Smooth muscle cell (in vitro differentiated cells): ENCODE measurements at regions not wholly inside any gene's neighbourhood (a gene's known extent, or its start where the extent isn't known, plus 50 kb on each side); places are given as distances from the start of the nearest gene placed in this dataset.

Experiments used
- DNase-seq: peaks from one replicate; lab custom pipeline; 2025; ENCODE audit not compliant: unreplicated experiment; lab: John Stamatoyannopoulos, UW
- H2AFZ ChIP-seq: fragments of 200-600 bp; sonication (generic); 2 replicates; pipeline ENCODE4 v1.6.0; 2016; ENCODE audit warnings: antibody characterized with exemption, low read depth, mild to moderate bottlenecking
- H3F3A ChIP-seq: fragments of 200-600 bp; sonication (generic); 2 replicates; pipeline ENCODE4 v1.6.0; 2017; ENCODE audit warnings: antibody characterized with exemption, low read depth
- H3K27ac ChIP-seq: fragments of 200-600 bp; sonication (generic); 2 replicates; pipeline ENCODE4 v1.5.1; 2016; ENCODE audit warnings: low read depth, mild to moderate bottlenecking
- H3K27me3 ChIP-seq: fragments of 200-600 bp; sonication (generic); 2 replicates; pipeline ENCODE4 v1.6.1; 2016; ENCODE audit warnings: low read depth, mild to moderate bottlenecking
- H3K36me3 ChIP-seq: fragments of 200-600 bp; sonication (generic); 2 replicates; pipeline ENCODE4 v1.5.1; 2016; ENCODE audit warnings: low read depth
- H3K4me1 ChIP-seq: fragments of 200-600 bp; sonication (generic); 2 replicates; pipeline ENCODE4 v1.5.1; 2016; ENCODE audit warnings: low read depth
- H3K4me2 ChIP-seq: fragments of 200-600 bp; sonication (generic); 2 replicates; pipeline ENCODE4 v1.6.0; 2016; ENCODE audit warnings: mild to moderate bottlenecking
- H3K4me3 ChIP-seq: fragments of 200-600 bp; sonication (generic); 2 replicates; pipeline ENCODE4 v1.5.1; 2016; ENCODE audit warnings: mild to moderate bottlenecking
- H3K79me2 ChIP-seq: fragments of 200-600 bp; sonication (generic); 2 replicates; pipeline ENCODE4 v1.6.0; 2016; ENCODE audit warnings: low read depth, mild to moderate bottlenecking
- H3K9ac ChIP-seq: fragments of 200-600 bp; sonication (generic); 2 replicates; pipeline ENCODE4 v1.6.0; 2016; ENCODE audit warnings: low read depth
- H3K9me3 ChIP-seq: fragments of 200-600 bp; sonication (generic); replicated peaks from 2 replicates; pipeline ENCODE4 v1.5.1; 2016; ENCODE audit warnings: low read depth
- H4K20me1 ChIP-seq: fragments of 200-600 bp; sonication (generic); 2 replicates; pipeline ENCODE4 v1.6.0; 2016; ENCODE audit warnings: low read depth
- CTCF ChIP-seq: fragments of 200-600 bp; sonication (generic); IDR thresholded peaks from 2 replicates; pipeline ENCODE4 v1.5.1; 2017; ENCODE audit warnings: borderline replicate concordance, mild to moderate bottlenecking, antibody characterized with exemption; ENCODE audit not compliant: insufficient read depth, poor library complexity, severe bottlenecking
- WGBS: methylation state at CpG from one replicate; pipeline ENCODE4 v1.1.7; 2016; ENCODE audit warnings: low lambda C conversion rate; 5-methylcytosine and 5-hydroxymethylcytosine counted together

- no peak overlapping the region for H3K9ac ChIP-seq
- H3K9me3 ChIP-seq: no peaks in the 10 kb centered on the region
- no peaks in the 10 kb centered on the region for H3F3A ChIP-seq
- H2AFZ ChIP-seq: no peak overlapping the region
- H3K36me3 ChIP-seq: no peaks in the 10 kb centered on the region
- no peaks in the 10 kb centered on the region for H4K20me1 ChIP-seq
- H3K79me2 ChIP-seq: no peaks in the 10 kb centered on the region
- DNase-seq: no peak
- WGBS: 76% methylated on average over 15 of the region's 15 CpGs
- TF ChIP-seq CTCF: no peak
- H3K27me3 ChIP-seq: no peaks in the 10 kb centered on the region
- no peaks in the 10 kb centered on the region for H3K4me1 ChIP-seq
- H3K27ac ChIP-seq: no peak overlapping the region
- H3K4me3 ChIP-seq: no peak overlapping the region
- no peak overlapping the region for H3K4me2 ChIP-seq
Measured at GRCh38 chr6:9398071-9398766, 962.9 kb upstream of the SLC35B3 start.

- H3K4me3 ChIP-seq: no peak overlapping the region
- H3K36me3 ChIP-seq: no peaks in the 10 kb centered on the region
- no peaks in the 10 kb centered on the region for H3K27me3 ChIP-seq
- H3K4me2 ChIP-seq: no peak overlapping the region
- H4K20me1 ChIP-seq: no peaks in the 10 kb centered on the region
- H2AFZ ChIP-seq: no peak overlapping the region
- no peak for DNase-seq
- no peaks in the 10 kb centered on the region for H3K4me1 ChIP-seq
- TF ChIP-seq CTCF: no peak
- no peak overlapping the region for H3K27ac ChIP-seq
- no peaks in the 10 kb centered on the region for H3K79me2 ChIP-seq
- WGBS: 85% methylated on average over 2 of the region's 2 CpGs
- no peak overlapping the region for H3K9ac ChIP-seq
- H3F3A ChIP-seq: no peaks in the 10 kb centered on the region
- H3K9me3 ChIP-seq: no peaks in the 10 kb centered on the region
Measured at GRCh38 chr6:9388596-9388995, 953.3 kb upstream of the SLC35B3 start.

GRCh38 chr6:9380568-9380967, 945.2 kb upstream of the SLC35B3 start:
- Histone ChIP-seq H3K27ac (no peak overlapping the region), H3K79me2 (no peaks in the 10 kb centered on the region), H4K20me1 (no peaks in the 10 kb centered on the region), H3F3A (no peaks in the 10 kb centered on the region), H3K9me3 (no peaks in the 10 kb centered on the region), H3K27me3 (no peaks in the 10 kb centered on the region), H3K9ac (no peak overlapping the region), H3K4me3 (no peak overlapping the region), H3K4me2 (no peak overlapping the region), H3K4me1 (no peaks in the 10 kb centered on the region), H3K36me3 (no peaks in the 10 kb centered on the region), H2AFZ (no peak overlapping the region)
- WGBS: 76% methylated on average over 2 of the region's 2 CpGs
- DNase-seq: no peak
- TF ChIP-seq CTCF: no peak

GRCh38 chr6:9373308-9373707, 938.0 kb upstream of the SLC35B3 start:
- no peaks in the 10 kb centered on the region for H3K4me1 ChIP-seq
- no peak for DNase-seq
- no peaks in the 10 kb centered on the region for H3K9me3 ChIP-seq
- H3K4me3 ChIP-seq: no peak overlapping the region
- H3F3A ChIP-seq: no peaks in the 10 kb centered on the region
- no peaks in the 10 kb centered on the region for H4K20me1 ChIP-seq
- no peaks in the 10 kb centered on the region for H3K79me2 ChIP-seq
- TF ChIP-seq CTCF: no peak
- no peak overlapping the region for H3K4me2 ChIP-seq
- no peak overlapping the region for H3K27ac ChIP-seq
- H2AFZ ChIP-seq: no peak overlapping the region
- no peaks in the 10 kb centered on the region for H3K27me3 ChIP-seq
- H3K9ac ChIP-seq: no peak overlapping the region
- no peaks in the 10 kb centered on the region for H3K36me3 ChIP-seq
